Colonic mucosa (tissue), 4 donors: ENCODE measurements at regions not wholly inside any gene's neighbourhood (a gene's known extent, or its start where the extent isn't known, plus 50 kb on each side); places are given as distances from the start of the nearest gene placed in this dataset.

ENCODE experiments used
- DNase-seq: peaks from one replicate; pipeline ENCODE4 v3.0.0-alpha.2; 2020
- H3K27ac ChIP-seq: fragments of 200-600 bp; one replicate; pipeline ENCODE4 v1.8.0; 2021
- H3K27me3 ChIP-seq: fragments of 200-600 bp; one replicate; pipeline ENCODE4 v1.8.0; 2021
- H3K36me3 ChIP-seq: fragments of 200-600 bp; one replicate; pipeline ENCODE4 v1.8.0; 2021
- H3K4me1 ChIP-seq: fragments of 200-600 bp; one replicate; pipeline ENCODE4 v1.8.0; 2021; ENCODE audit warnings: mild to moderate bottlenecking
- H3K4me3 ChIP-seq: fragments of 200-600 bp; one replicate; pipeline ENCODE4 v1.8.0; 2021
- H3K9ac ChIP-seq, 2 donors: one replicate each; pipeline ENCODE4 v1.7.0; 2013; ENCODE audit warnings: control low read depth in 2 of 2, low read depth in 2 of 2, low read length in 2 of 2
- H3K9me3 ChIP-seq: fragments of 200-600 bp; one replicate; pipeline ENCODE4 v1.8.0; 2021
- CTCF ChIP-seq: fragments of 200-600 bp; IDR thresholded peaks from one replicate; pipeline ENCODE4 v1.8.0; 2022; ENCODE audit warnings: antibody characterized with exemption, mild to moderate bottlenecking
- intact Hi-C: fragments of 100-400 bp; cut with DNase I; formaldehyde crosslinking; loops from one replicate; pipeline ENCODE4 v1.14.1; 2022
- donor health status: healthy.
- donor health status: DM: no; HTN: no; CAD: no.
- donor health status: DM: no; HTN: no; CAD: no.

GRCh38 chr15:39296955-39297354, 283.9 kb upstream of the THBS1 start:
- no peak for DNase-seq
- Histone ChIP-seq H3K4me3 (no peak overlapping the region), H3K36me3 (no peaks in the 10 kb centered on the region), H3K27me3 (no peaks in the 10 kb centered on the region), H3K9ac (no peak overlapping the region), H3K9me3 (no peaks in the 10 kb centered on the region), H3K4me1 (no peaks in the 10 kb centered on the region), H3K27ac (no peak overlapping the region)
- intact Hi-C loops, result no loop called here
- TF ChIP-seq CTCF, result no peak

DNA sequence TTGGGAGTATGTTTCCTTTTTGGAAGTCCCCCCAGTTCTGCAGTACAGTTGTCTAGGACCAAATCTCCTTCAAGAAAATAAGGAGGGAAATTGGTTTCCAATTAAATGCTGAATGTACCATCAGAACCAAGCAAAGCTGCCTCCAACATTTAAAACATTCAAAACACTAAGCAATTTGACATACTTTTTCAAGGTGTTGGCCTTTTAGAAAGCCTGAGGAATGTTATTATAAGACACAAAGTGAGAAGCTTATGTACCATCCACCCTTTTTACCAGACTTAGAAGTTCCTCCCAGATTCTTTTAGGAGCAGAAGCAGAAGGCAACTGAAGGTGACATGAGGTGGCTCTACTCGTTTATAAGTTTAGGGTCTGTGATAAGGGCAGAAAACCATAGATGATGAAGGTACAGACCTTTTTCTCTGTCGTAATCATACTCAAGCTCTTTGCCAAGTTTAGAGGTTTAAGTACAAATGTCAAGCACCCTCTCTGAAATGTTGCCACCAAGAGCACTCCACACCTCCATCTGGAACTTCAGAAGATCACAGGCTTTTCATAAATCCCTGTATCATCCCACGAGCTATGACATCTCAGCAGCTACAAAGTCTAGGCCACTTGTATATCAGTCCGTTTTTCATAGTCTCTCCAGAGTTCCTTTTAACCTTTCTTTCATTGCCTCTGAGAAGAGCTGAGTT, 282.5 kb upstream of the THBS1 start:
- no peaks in the 10 kb centered on the region for H3K4me1 ChIP-seq
- H3K9ac ChIP-seq, result no peak overlapping the region
- no peak for DNase-seq
- no peak overlapping the region for H3K27ac ChIP-seq
- no peaks in the 10 kb centered on the region for H3K9me3 ChIP-seq
- no peaks in the 10 kb centered on the region for H3K36me3 ChIP-seq
- H3K4me3 ChIP-seq, result no peak overlapping the region
- H3K27me3 ChIP-seq, result no peaks in the 10 kb centered on the region
- TF ChIP-seq CTCF, result no peak
- intact Hi-C loops, result no loop called here

- intact Hi-C loops, result no loop called here
- no peaks in the 10 kb centered on the region for H3K27me3 ChIP-seq
- no peak for DNase-seq
- TF ChIP-seq CTCF, result no peak
- H3K4me1 ChIP-seq, result no peaks in the 10 kb centered on the region
- no peak overlapping the region for H3K4me3 ChIP-seq
- H3K36me3 ChIP-seq, result no peaks in the 10 kb centered on the region
- no peak overlapping the region for H3K27ac ChIP-seq
- no peaks in the 10 kb centered on the region for H3K9me3 ChIP-seq
- no peak overlapping the region for H3K9ac ChIP-seq
Observed at GRCh38 chr15:39299486-39300267, 281.2 kb upstream of the THBS1 start.

- TF ChIP-seq CTCF, result no peak
- intact Hi-C loops, result no loop called here
- DNase-seq, result no peak
- Histone ChIP-seq H3K4me1 (no peaks in the 10 kb centered on the region), H3K36me3 (no peaks in the 10 kb centered on the region), H3K9ac (no peak overlapping the region), H3K9me3 (no peaks in the 10 kb centered on the region), H3K27me3 (no peaks in the 10 kb centered on the region), H3K4me3 (no peak overlapping the region), H3K27ac (no peak overlapping the region)
Observed at GRCh38 chr15:39300451-39301153, 280.3 kb upstream of the THBS1 start.

- H3K9ac ChIP-seq, result no peak overlapping the region
- no peak for TF ChIP-seq CTCF
- intact Hi-C loops, result no loop called here
Observed at GRCh38 chr15:39301589-39301999, 279.3 kb upstream of the THBS1 start.

More at GRCh38 chr15:39301589-39301999, 279.3 kb upstream of the THBS1 start:
- H3K36me3 ChIP-seq, result no peaks in the 10 kb centered on the region
- no peaks in the 10 kb centered on the region for H3K9me3 ChIP-seq
- no peak for DNase-seq
- H3K27me3 ChIP-seq, result no peaks in the 10 kb centered on the region
- no peak overlapping the region for H3K4me3 ChIP-seq
- no peaks in the 10 kb centered on the region for H3K4me1 ChIP-seq
- no peak overlapping the region for H3K27ac ChIP-seq
